ENCODE measurements at regions not wholly inside any gene's neighbourhood (a gene's known extent, or its start where the extent isn't known, plus 50 kb on each side); places are given as distances from the start of the nearest gene placed in this dataset.

- TF ChIP-seq CTCF (conservative IDR thresholded peaks at IDR 0.05; ENCODE audit: low read depth, low read length) (no peak), EZH2phosphoT487 (IDR thresholded peaks at IDR 0.05; ENCODE audit: borderline replicate concordance, low read length) (no peak)
Observed at GRCh38 chr1:239929317-239929716, 162.4 kb upstream of the FMN2 start.

Measured in PC-3 (cell line).